Suprapubic skin (tissue), 3 donors: ENCODE measurements at regions not wholly inside any gene's neighbourhood (a gene's known extent, or its start where the extent isn't known, plus 50 kb on each side); places are given as distances from the start of the nearest gene placed in this dataset.

Experiments
- EP300 ChIP-seq: sonication (generic); formaldehyde crosslinking; IDR thresholded peaks from one replicate; pipeline ENCODE4 v1.6.1; 2017; ENCODE audit warnings: antibody characterized with exemption
- POLR2A ChIP-seq, 2 donors: fragments of 450-650 bp; IDR thresholded peaks; one replicate each; pipeline ENCODE4 v1.6.1; 2017; ENCODE audit warnings: antibody characterized with exemption in 2 of 2, mild to moderate bottlenecking in 2 of 2, moderate library complexity in 2 of 2
- TF ChIP-seq, protein P1 (sequence below), 2 donors: fragments of 200-600 bp in 1 of 2; fragments of 450-650 bp in 1 of 2; sonication (generic) in 1 of 2; IDR thresholded peaks; one replicate each; pipeline ENCODE4 v1.5.1; 2016 to 2019; ENCODE audit warnings: antibody characterized with exemption in 2 of 2, mild to moderate bottlenecking in 1 of 2, moderate library complexity in 1 of 2

DNA sequence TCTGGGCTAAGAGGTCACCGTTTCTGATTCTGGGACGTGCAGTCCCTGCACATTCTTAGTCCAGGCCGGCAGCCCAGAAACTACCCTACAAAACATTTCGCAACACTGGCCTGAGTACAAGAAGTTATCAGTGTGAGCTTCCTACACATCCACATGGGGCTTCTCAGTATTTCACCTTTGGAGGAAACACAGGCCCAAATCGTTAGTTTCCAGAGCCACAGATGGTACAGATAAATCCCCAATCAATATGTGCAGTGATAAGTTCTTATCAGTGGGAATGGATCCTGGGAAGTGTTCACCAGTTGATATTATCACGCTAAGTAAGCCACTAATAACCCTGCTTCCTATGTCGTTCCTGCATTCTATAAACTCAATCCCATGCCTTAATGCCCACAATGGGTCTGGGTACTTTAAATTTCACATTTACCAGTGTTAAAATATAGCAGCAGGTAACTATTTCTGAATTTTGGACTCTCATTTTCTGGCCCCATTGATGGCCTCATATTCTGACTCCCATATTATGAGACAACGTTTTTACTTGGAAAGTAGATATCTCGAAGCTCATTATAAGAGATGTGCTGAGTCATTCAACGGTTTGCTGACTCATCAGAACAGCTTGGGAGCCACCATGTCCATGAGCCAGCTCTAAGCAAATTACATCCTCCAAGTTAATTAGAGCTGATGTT, 370.2 kb upstream of the MAF start:
- TF ChIP-seq, protein P1, sequence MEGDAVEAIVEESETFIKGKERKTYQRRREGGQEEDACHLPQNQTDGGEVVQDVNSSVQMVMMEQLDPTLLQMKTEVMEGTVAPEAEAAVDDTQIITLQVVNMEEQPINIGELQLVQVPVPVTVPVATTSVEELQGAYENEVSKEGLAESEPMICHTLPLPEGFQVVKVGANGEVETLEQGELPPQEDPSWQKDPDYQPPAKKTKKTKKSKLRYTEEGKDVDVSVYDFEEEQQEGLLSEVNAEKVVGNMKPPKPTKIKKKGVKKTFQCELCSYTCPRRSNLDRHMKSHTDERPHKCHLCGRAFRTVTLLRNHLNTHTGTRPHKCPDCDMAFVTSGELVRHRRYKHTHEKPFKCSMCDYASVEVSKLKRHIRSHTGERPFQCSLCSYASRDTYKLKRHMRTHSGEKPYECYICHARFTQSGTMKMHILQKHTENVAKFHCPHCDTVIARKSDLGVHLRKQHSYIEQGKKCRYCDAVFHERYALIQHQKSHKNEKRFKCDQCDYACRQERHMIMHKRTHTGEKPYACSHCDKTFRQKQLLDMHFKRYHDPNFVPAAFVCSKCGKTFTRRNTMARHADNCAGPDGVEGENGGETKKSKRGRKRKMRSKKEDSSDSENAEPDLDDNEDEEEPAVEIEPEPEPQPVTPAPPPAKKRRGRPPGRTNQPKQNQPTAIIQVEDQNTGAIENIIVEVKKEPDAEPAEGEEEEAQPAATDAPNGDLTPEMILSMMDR (IDR thresholded peaks at IDR 0.05) = no peak
- no peak for TF ChIP-seq POLR2A (IDR thresholded peaks at IDR 0.05)
- TF ChIP-seq EP300 = no peak
